WTC11 (cell line): ENCODE measurements at regions not wholly inside any gene's neighbourhood (a gene's known extent, or its start where the extent isn't known, plus 50 kb on each side); places are given as distances from the start of the nearest gene placed in this dataset.

Experiments
- ATAC-seq: fragments of 200-7000 bp; cut with Tn5 transposase; 2 replicates; pipeline ENCODE4 v1.10.0; 2021; ENCODE audit warnings: mild to moderate bottlenecking, moderate library complexity
- CTCF ChIA-PET: fragments of 300-600 bp; sonication (Branson Sonifier 250); formaldehyde crosslinking; loops from one replicate; lab custom pipeline; 2021; ENCODE audit warnings: antibody characterized with exemption; lab: Charles Lee
- POLR2A ChIA-PET: fragments of 350-600 bp; sonication (Branson Sonifier 250); formaldehyde crosslinking; loops from one replicate; lab custom pipeline; 2021; ENCODE audit warnings: antibody characterized with exemption; lab: Charles Lee
- DNase-seq: peaks from one replicate; pipeline ENCODE4 v3.0.0; 2021; ENCODE audit warnings: low spot score
- H3K27ac Mint-ChIP-seq: 2 replicates; pipeline ENCODE4 v1.8.0; 2021; ENCODE audit warnings: mixed read lengths
- H3K27me3 Mint-ChIP-seq: 2 replicates; pipeline ENCODE4 v1.8.0; 2021; ENCODE audit warnings: low read depth, mild to moderate bottlenecking, moderate library complexity, mixed read lengths
- H3K36me3 Mint-ChIP-seq: 2 replicates; pipeline ENCODE4 v1.8.0; 2021; ENCODE audit warnings: mixed read lengths
- H3K4me1 Mint-ChIP-seq: 2 replicates; pipeline ENCODE4 v1.8.0; 2022; ENCODE audit warnings: mixed read lengths
- H3K4me3 Mint-ChIP-seq: 2 replicates; pipeline ENCODE4 v1.8.0; 2021; ENCODE audit warnings: mild to moderate bottlenecking, moderate library complexity, mixed read lengths
- H3K9me3 Mint-ChIP-seq: 2 replicates; pipeline ENCODE4 v1.8.0; 2021; ENCODE audit warnings: mixed read lengths
- ATF1 ChIP-seq: sonication (generic); formaldehyde crosslinking; IDR thresholded peaks from 2 replicates; pipeline ENCODE4 v1.8.1; 2023; ENCODE audit warnings: mild to moderate bottlenecking, moderate library complexity, missing genetic modification reagents
- EMX1 ChIP-seq: fragments of 250-450 bp; sonication (Bioruptor Pico); IDR thresholded peaks from 2 replicates; pipeline ENCODE4 v1.8.0; 2021; ENCODE audit warnings: mild to moderate bottlenecking
- ETV6 ChIP-seq: sonication (generic); formaldehyde crosslinking; IDR thresholded peaks from 2 replicates; pipeline ENCODE4 v1.8.1; 2022; ENCODE audit warnings: mild to moderate bottlenecking, missing genetic modification reagents
- FOXJ3 ChIP-seq: sonication (generic); formaldehyde crosslinking; IDR thresholded peaks from 2 replicates; pipeline ENCODE4 v1.9.0; 2021; ENCODE audit warnings: missing genetic modification reagents, mild to moderate bottlenecking, borderline replicate concordance
- FOXP1 ChIP-seq: sonication (generic); formaldehyde crosslinking; IDR thresholded peaks from 2 replicates; pipeline ENCODE4 v1.8.0; 2022; ENCODE audit warnings: missing genetic modification reagents, mild to moderate bottlenecking, moderate library complexity, borderline replicate concordance
- GTF2I ChIP-seq: fragments of 250-450 bp; sonication (Bioruptor Pico); conservative IDR thresholded peaks from 2 replicates; pipeline ENCODE4 v1.4.0; 2021; ENCODE audit warnings: mild to moderate bottlenecking
- JUN ChIP-seq: sonication (generic); formaldehyde crosslinking; IDR thresholded peaks from 2 replicates; pipeline ENCODE4 v1.8.0; 2023; ENCODE audit warnings: mild to moderate bottlenecking, missing genetic modification reagents
- NR2C2 ChIP-seq: sonication (generic); formaldehyde crosslinking; IDR thresholded peaks from 2 replicates; pipeline ENCODE4 v1.8.0; 2022; ENCODE audit warnings: mild to moderate bottlenecking, missing genetic modification reagents
- PRRX2 ChIP-seq: fragments of 250-450 bp; sonication (Bioruptor Pico); IDR thresholded peaks from 2 replicates; pipeline ENCODE4 v1.8.0; 2021; ENCODE audit warnings: mild to moderate bottlenecking
- RELA ChIP-seq: sonication (generic); formaldehyde crosslinking; IDR thresholded peaks from 2 replicates; pipeline ENCODE4 v1.8.1; 2022; ENCODE audit warnings: missing genetic modification reagents, mild to moderate bottlenecking, borderline replicate concordance
- SMAD4 ChIP-seq: sonication (generic); formaldehyde crosslinking; IDR thresholded peaks from 2 replicates; pipeline ENCODE4 v1.8.0; 2022; ENCODE audit warnings: mild to moderate bottlenecking, missing genetic modification reagents
- SOX15 ChIP-seq: fragments of 250-450 bp; sonication (Bioruptor Pico); IDR thresholded peaks from 2 replicates; pipeline ENCODE4 v1.9.0; 2021; ENCODE audit warnings: mild to moderate bottlenecking
- ZNF317 ChIP-seq: sonication (generic); formaldehyde crosslinking; IDR thresholded peaks from 2 replicates; pipeline ENCODE4 v1.8.1; 2023; ENCODE audit warnings: low read depth, mild to moderate bottlenecking, moderate library complexity, missing genetic modification reagents, borderline replicate concordance
- TF ChIP-seq, protein P1 (sequence below): sonication (generic); formaldehyde crosslinking; conservative IDR thresholded peaks from 2 replicates; pipeline ENCODE4 v1.8.1; 2022; ENCODE audit warnings: mild to moderate bottlenecking, missing genetic modification reagents
- TF ChIP-seq, protein P2 (sequence below): fragments of 250-450 bp; sonication (Bioruptor Pico); IDR thresholded peaks from 2 replicates; pipeline ENCODE4 v1.8.0; 2021; ENCODE audit warnings: mild to moderate bottlenecking
- TF ChIP-seq, protein P3 (sequence below): sonication (generic); formaldehyde crosslinking; IDR thresholded peaks from 2 replicates; pipeline ENCODE4 v1.8.1; 2023; ENCODE audit warnings: mild to moderate bottlenecking, missing genetic modification reagents, moderate library complexity
- TF ChIP-seq, protein P4 (sequence below): sonication (generic); formaldehyde crosslinking; IDR thresholded peaks from 2 replicates; pipeline ENCODE4 v1.8.1; 2023; ENCODE audit warnings: mild to moderate bottlenecking, missing genetic modification reagents
- TF ChIP-seq, protein P5 (sequence below): sonication (generic); formaldehyde crosslinking; IDR thresholded peaks from 2 replicates; pipeline ENCODE4 v1.8.1; 2022; ENCODE audit warnings: mild to moderate bottlenecking, moderate library complexity, missing genetic modification reagents
- TF ChIP-seq, protein P6 (sequence below): sonication (generic); formaldehyde crosslinking; IDR thresholded peaks from 2 replicates; pipeline ENCODE4 v1.8.0; 2022; ENCODE audit warnings: mild to moderate bottlenecking, missing genetic modification reagents
- TF ChIP-seq, protein P7 (sequence below): sonication (generic); formaldehyde crosslinking; IDR thresholded peaks from 2 replicates; pipeline ENCODE4 v1.8.0; 2022; ENCODE audit warnings: missing genetic modification reagents

DNA sequence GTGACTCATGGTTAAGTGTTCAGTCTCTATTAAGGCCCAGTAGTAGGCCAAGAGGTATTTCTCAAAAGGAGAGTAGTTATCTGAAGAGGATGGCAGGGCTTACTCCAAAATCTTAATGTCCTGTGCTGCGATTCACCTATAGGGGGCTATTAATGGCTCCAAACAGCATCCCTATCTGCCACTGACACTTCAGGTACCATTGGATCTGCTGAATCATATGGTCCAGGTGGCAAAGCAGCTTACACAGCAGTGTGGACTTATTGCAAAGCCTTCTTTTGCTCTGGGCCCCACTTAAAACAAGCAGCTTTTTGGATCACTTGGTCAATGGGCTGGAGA, 60.8 kb upstream of the ATP2B1 start:
- CTCF ChIA-PET, result no interaction called here

DNA sequence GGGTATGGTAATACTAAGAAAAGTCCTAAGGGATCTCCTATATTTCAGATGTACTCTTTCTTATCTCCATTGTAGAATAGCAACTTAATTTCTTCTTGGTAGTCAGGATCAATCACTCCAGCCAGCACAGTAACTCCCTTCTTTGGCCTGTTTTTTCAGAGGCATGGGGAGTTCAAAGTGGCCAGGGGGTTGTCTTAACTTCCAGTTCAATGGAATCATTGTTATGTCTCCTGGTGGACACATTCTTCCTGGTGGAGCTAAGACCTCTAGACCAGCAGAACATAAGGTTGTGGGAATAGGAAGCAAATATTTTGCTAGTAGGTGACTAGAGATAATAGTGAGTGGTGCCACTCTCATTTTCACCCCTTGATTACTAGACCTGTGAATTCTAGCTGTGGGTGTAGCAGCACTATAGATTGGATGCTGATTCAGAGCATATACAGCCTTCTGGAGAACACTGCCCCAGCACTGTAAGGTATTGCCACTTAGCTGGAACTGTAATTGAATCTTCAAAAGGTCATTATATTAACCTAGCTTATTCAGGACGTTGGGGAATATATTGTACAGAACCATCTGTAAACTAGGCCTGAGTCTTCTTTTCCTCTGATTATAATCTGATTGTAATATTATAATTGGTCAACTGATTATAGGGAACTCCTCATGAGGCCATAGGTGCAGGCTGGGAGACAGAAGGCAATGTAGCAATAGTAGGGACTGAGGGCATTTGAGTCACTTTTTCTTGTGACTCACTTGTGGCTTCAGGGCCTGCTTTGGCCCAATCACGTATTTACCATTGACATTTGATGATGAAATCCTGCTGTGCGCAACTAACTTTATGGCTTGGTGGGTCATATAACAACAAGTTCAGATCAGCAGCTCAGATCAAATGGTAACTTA, 60.2 kb upstream of the ATP2B1 start:
- no peaks in the 10 kb centered on the region for H3K36me3 Mint-ChIP-seq
- H3K4me3 Mint-ChIP-seq, result no peak overlapping the region
- no peak overlapping the region for H3K27ac Mint-ChIP-seq
- ChIA-PET CTCF (no interaction called here), POLR2A (no interaction called here)
- no peak for ATAC-seq
- DNase-seq, result no peak
- H3K27me3 Mint-ChIP-seq, result no peaks in the 10 kb centered on the region
- TF ChIP-seq JUN, result no peak
- TF ChIP-seq ATF1 (CRISPR knock-in tag), result no peak
- TF ChIP-seq FOXJ3 (CRISPR knock-in tag), result no peak
- TF ChIP-seq, protein P1, sequence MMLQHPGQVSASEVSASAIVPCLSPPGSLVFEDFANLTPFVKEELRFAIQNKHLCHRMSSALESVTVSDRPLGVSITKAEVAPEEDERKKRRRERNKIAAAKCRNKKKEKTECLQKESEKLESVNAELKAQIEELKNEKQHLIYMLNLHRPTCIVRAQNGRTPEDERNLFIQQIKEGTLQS (CRISPR knock-in tag), result no peak
- TF ChIP-seq ZNF317 (CRISPR knock-in tag), result no peak
- TF ChIP-seq, protein P2, sequence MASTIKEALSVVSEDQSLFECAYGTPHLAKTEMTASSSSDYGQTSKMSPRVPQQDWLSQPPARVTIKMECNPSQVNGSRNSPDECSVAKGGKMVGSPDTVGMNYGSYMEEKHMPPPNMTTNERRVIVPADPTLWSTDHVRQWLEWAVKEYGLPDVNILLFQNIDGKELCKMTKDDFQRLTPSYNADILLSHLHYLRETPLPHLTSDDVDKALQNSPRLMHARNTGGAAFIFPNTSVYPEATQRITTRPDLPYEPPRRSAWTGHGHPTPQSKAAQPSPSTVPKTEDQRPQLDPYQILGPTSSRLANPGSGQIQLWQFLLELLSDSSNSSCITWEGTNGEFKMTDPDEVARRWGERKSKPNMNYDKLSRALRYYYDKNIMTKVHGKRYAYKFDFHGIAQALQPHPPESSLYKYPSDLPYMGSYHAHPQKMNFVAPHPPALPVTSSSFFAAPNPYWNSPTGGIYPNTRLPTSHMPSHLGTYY (CRISPR knock-in tag), result no peak
- TF ChIP-seq, protein P3, sequence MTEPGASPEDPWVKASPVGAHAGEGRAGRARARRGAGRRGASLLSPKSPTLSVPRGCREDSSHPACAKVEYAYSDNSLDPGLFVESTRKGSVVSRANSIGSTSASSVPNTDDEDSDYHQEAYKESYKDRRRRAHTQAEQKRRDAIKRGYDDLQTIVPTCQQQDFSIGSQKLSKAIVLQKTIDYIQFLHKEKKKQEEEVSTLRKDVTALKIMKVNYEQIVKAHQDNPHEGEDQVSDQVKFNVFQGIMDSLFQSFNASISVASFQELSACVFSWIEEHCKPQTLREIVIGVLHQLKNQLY (CRISPR knock-in tag), result no peak
- no peak for TF ChIP-seq EMX1 (CRISPR knock-in tag)
- no peak for TF ChIP-seq RELA
- peaks cover 14% of the 10 kb centered on the region for H3K9me3 Mint-ChIP-seq
- H3K4me1 Mint-ChIP-seq, result no peaks in the 10 kb centered on the region

More for the DNA sequence above, 60.8 kb upstream of the ATP2B1 start:
- Mint-ChIP-seq H3K9me3 (peaks cover 10% of the 10 kb centered on the region), H3K4me1 (no peaks in the 10 kb centered on the region), H3K4me3 (no peak overlapping the region), H3K36me3 (no peaks in the 10 kb centered on the region), H3K27ac (no peak overlapping the region), H3K27me3 (no peaks in the 10 kb centered on the region)
- POLR2A ChIA-PET, result no interaction called here
- TF ChIP-seq PRRX2, result no peak
- TF ChIP-seq, protein P4, sequence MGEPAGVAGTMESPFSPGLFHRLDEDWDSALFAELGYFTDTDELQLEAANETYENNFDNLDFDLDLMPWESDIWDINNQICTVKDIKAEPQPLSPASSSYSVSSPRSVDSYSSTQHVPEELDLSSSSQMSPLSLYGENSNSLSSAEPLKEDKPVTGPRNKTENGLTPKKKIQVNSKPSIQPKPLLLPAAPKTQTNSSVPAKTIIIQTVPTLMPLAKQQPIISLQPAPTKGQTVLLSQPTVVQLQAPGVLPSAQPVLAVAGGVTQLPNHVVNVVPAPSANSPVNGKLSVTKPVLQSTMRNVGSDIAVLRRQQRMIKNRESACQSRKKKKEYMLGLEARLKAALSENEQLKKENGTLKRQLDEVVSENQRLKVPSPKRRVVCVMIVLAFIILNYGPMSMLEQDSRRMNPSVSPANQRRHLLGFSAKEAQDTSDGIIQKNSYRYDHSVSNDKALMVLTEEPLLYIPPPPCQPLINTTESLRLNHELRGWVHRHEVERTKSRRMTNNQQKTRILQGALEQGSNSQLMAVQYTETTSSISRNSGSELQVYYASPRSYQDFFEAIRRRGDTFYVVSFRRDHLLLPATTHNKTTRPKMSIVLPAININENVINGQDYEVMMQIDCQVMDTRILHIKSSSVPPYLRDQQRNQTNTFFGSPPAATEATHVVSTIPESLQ (CRISPR knock-in tag), result no peak
- no peak for TF ChIP-seq GTF2I (CRISPR knock-in tag)
- no peak for TF ChIP-seq NR2C2
- TF ChIP-seq FOXP1 (CRISPR knock-in tag), result no peak
- TF ChIP-seq, protein P5, sequence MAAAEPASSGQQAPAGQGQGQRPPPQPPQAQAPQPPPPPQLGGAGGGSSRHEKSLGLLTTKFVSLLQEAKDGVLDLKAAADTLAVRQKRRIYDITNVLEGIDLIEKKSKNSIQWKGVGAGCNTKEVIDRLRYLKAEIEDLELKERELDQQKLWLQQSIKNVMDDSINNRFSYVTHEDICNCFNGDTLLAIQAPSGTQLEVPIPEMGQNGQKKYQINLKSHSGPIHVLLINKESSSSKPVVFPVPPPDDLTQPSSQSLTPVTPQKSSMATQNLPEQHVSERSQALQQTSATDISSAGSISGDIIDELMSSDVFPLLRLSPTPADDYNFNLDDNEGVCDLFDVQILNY, result no peak
- TF ChIP-seq JUN, result no peak
- TF ChIP-seq, protein P6, sequence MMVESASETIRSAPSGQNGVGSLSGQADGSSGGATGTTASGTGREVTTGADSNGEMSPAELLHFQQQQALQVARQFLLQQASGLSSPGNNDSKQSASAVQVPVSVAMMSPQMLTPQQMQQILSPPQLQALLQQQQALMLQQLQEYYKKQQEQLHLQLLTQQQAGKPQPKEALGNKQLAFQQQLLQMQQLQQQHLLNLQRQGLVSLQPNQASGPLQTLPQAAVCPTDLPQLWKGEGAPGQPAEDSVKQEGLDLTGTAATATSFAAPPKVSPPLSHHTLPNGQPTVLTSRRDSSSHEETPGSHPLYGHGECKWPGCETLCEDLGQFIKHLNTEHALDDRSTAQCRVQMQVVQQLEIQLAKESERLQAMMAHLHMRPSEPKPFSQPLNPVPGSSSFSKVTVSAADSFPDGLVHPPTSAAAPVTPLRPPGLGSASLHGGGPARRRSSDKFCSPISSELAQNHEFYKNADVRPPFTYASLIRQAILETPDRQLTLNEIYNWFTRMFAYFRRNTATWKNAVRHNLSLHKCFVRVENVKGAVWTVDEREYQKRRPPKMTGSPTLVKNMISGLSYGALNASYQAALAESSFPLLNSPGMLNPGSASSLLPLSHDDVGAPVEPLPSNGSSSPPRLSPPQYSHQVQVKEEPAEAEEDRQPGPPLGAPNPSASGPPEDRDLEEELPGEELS (CRISPR knock-in tag), result no peak
- TF ChIP-seq ETV6 (CRISPR knock-in tag), result no peak
- TF ChIP-seq, protein P7, sequence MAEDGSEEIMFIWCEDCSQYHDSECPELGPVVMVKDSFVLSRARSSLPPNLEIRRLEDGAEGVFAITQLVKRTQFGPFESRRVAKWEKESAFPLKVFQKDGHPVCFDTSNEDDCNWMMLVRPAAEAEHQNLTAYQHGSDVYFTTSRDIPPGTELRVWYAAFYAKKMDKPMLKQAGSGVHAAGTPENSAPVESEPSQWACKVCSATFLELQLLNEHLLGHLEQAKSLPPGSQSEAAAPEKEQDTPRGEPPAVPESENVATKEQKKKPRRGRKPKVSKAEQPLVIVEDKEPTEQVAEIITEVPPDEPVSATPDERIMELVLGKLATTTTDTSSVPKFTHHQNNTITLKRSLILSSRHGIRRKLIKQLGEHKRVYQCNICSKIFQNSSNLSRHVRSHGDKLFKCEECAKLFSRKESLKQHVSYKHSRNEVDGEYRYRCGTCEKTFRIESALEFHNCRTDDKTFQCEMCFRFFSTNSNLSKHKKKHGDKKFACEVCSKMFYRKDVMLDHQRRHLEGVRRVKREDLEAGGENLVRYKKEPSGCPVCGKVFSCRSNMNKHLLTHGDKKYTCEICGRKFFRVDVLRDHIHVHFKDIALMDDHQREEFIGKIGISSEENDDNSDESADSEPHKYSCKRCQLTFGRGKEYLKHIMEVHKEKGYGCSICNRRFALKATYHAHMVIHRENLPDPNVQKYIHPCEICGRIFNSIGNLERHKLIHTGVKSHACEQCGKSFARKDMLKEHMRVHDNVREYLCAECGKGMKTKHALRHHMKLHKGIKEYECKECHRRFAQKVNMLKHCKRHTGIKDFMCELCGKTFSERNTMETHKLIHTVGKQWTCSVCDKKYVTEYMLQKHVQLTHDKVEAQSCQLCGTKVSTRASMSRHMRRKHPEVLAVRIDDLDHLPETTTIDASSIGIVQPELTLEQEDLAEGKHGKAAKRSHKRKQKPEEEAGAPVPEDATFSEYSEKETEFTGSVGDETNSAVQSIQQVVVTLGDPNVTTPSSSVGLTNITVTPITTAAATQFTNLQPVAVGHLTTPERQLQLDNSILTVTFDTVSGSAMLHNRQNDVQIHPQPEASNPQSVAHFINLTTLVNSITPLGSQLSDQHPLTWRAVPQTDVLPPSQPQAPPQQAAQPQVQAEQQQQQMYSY, result no peak
- TF ChIP-seq SMAD4, result no peak
- no peak for TF ChIP-seq SOX15
- peak; percentile 52 for ATAC-seq
- no peak for DNase-seq
